Upper lobe of right lung (tissue), 1 donor: ENCODE measurements at regions not wholly inside any gene's neighbourhood (a gene's known extent, or its start where the extent isn't known, plus 50 kb on each side); places are given as distances from the start of the nearest gene placed in this dataset.

Experiments used
- ATAC-seq: fragments of 200-7000 bp; cut with Tn5 transposase; one replicate; pipeline ENCODE4 v1.9.1; 2020; ENCODE audit warnings: mild to moderate bottlenecking, moderate library complexity
- DNase-seq: peaks from one replicate; pipeline ENCODE4 v3.0.0-alpha.2; 2020
- H3K27ac ChIP-seq: fragments of 200-600 bp; one replicate; pipeline ENCODE4 v1.8.0; 2022
- H3K27me3 ChIP-seq: fragments of 200-600 bp; one replicate; pipeline ENCODE4 v1.8.0; 2022; ENCODE audit warnings: mild to moderate bottlenecking
- H3K36me3 ChIP-seq: fragments of 200-600 bp; one replicate; pipeline ENCODE4 v1.8.0; 2022
- H3K4me1 ChIP-seq: fragments of 200-600 bp; one replicate; pipeline ENCODE4 v1.8.0; 2022
- H3K4me3 ChIP-seq: fragments of 200-600 bp; one replicate; pipeline ENCODE4 v1.8.0; 2022; ENCODE audit warnings: mild to moderate bottlenecking
- H3K9me3 ChIP-seq: fragments of 200-600 bp; one replicate; pipeline ENCODE4 v1.8.0; 2022
- intact Hi-C: fragments of 100-400 bp; cut with DNase I; formaldehyde crosslinking; loops from one replicate; pipeline ENCODE4 v1.11.0; 2022
- TF ChIP-seq, protein P1 (sequence below): fragments of 200-600 bp; IDR thresholded peaks from one replicate; pipeline ENCODE4 v1.8.0; 2022; ENCODE audit warnings: antibody characterized with exemption
- donor health status: DM: no; HTN: yes; CAD: no; lungs with severe emphysema.

DNA sequence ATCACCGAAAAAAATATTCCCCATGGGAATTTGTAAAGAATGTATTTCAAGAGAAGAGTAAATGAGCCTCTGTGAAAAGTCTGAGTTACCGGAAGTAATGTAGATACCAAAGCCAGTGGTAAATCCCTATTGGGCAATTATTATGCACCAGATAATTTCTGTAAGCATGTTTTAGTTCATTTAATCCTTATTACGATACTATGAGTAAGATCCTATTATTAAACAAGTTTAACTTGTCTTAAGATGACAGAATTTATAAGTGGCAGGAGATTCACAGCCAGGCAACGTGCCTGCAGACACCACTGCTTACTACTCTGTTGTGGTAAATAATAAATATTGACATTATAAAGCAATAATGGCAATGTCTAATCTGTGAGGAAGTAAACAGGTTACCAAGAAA is 280.8 kb upstream of the RGPD4 start:
- H3K27ac ChIP-seq, result no peak overlapping the region
- no peaks in the 10 kb centered on the region for H3K36me3 ChIP-seq
- ATAC-seq (no peak), DNase-seq (no peak)
- no peaks in the 10 kb centered on the region for H3K27me3 ChIP-seq
- H3K9me3 ChIP-seq, result no peaks in the 10 kb centered on the region
- no peak overlapping the region for H3K4me3 ChIP-seq
- TF ChIP-seq, protein P1, sequence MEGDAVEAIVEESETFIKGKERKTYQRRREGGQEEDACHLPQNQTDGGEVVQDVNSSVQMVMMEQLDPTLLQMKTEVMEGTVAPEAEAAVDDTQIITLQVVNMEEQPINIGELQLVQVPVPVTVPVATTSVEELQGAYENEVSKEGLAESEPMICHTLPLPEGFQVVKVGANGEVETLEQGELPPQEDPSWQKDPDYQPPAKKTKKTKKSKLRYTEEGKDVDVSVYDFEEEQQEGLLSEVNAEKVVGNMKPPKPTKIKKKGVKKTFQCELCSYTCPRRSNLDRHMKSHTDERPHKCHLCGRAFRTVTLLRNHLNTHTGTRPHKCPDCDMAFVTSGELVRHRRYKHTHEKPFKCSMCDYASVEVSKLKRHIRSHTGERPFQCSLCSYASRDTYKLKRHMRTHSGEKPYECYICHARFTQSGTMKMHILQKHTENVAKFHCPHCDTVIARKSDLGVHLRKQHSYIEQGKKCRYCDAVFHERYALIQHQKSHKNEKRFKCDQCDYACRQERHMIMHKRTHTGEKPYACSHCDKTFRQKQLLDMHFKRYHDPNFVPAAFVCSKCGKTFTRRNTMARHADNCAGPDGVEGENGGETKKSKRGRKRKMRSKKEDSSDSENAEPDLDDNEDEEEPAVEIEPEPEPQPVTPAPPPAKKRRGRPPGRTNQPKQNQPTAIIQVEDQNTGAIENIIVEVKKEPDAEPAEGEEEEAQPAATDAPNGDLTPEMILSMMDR, result no peak
- intact Hi-C loops, result no loop called here
- H3K4me1 ChIP-seq, result no peaks in the 10 kb centered on the region

DNA sequence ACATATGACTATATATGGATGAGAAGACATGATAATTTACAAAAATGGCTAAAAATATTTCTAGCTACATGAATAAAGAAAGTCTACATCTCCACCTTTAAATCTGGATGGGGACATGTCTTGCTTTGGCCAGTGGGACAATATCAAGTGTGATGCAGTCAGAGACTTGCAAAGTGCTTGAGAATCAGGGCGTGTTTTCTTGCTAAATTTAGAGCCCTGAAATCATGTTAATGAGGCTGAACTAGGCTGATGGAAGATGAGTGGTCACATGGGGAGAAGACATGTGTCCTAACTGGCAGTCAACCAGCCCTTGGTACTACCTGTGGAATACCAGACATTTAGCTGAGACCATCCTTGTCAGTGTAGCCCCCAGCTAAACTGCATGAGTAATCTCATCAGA is 278.5 kb upstream of the RGPD4 start:
- Histone ChIP-seq H3K4me1 (no peaks in the 10 kb centered on the region), H3K27me3 (no peaks in the 10 kb centered on the region), H3K36me3 (no peaks in the 10 kb centered on the region), H3K27ac (no peak overlapping the region), H3K4me3 (no peak overlapping the region), H3K9me3 (no peaks in the 10 kb centered on the region)
- TF ChIP-seq, protein P1, result no peak
- intact Hi-C loops, result no loop called here
- DNase-seq (no peak), ATAC-seq (no peak)

DNA sequence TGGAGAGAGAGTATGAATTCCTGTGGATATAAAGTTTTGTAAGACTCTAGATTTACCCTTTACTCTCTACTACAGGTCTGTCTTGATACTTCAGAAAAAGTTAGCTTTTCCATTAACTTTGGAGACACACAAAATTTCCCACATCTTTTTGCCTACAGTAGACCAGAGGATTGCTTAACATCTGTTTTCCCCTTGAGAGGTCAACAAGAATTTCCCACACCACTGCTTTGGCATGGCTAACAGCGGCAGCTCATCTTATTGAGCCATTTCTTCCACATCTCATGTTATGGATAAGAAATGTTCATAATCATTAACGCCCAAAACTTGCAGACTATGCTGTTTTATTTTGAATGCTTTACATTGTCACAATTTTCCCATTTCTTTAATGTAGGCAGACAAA is 273.6 kb upstream of the RGPD4 start:
- no peak for DNase-seq

DNA sequence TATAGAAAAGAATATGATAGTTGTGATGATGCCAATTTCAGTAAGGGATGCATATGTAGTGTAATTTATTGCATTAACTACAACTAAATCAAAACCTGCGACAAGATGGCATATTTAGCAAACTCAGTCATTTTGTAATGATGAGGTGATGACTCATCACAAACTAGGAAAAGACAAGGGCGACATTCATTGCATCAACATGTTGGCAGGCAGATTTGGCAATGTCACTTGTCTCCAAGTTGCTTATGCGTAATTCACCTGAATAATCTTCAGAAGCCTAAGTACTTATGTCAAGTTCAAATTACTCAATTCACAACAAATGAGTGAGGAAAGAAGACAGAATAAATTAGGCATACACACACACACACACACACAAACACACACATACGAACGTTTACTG is 273.2 kb upstream of the RGPD4 start:
- ATAC-seq, result no peak
- H3K4me3 ChIP-seq, result no peak overlapping the region
- no peak overlapping the region for H3K27ac ChIP-seq
- intact Hi-C loops, result no loop called here
- peaks cover 5% of the 10 kb centered on the region for H3K9me3 ChIP-seq
- H3K36me3 ChIP-seq, result no peaks in the 10 kb centered on the region
- no peaks in the 10 kb centered on the region for H3K27me3 ChIP-seq
- no peak for DNase-seq
- no peaks in the 10 kb centered on the region for H3K4me1 ChIP-seq
- TF ChIP-seq, protein P1, result no peak

More for the DNA sequence above, 273.6 kb upstream of the RGPD4 start:
- no peak for ATAC-seq
- intact Hi-C loops, result no loop called here
- TF ChIP-seq, protein P1, result no peak
- H3K4me1 ChIP-seq, result no peaks in the 10 kb centered on the region
- peaks cover 5% of the 10 kb centered on the region for H3K9me3 ChIP-seq
- H3K27me3 ChIP-seq, result no peaks in the 10 kb centered on the region
- H3K27ac ChIP-seq, result no peak overlapping the region
- H3K36me3 ChIP-seq, result no peaks in the 10 kb centered on the region
- no peak overlapping the region for H3K4me3 ChIP-seq

DNA sequence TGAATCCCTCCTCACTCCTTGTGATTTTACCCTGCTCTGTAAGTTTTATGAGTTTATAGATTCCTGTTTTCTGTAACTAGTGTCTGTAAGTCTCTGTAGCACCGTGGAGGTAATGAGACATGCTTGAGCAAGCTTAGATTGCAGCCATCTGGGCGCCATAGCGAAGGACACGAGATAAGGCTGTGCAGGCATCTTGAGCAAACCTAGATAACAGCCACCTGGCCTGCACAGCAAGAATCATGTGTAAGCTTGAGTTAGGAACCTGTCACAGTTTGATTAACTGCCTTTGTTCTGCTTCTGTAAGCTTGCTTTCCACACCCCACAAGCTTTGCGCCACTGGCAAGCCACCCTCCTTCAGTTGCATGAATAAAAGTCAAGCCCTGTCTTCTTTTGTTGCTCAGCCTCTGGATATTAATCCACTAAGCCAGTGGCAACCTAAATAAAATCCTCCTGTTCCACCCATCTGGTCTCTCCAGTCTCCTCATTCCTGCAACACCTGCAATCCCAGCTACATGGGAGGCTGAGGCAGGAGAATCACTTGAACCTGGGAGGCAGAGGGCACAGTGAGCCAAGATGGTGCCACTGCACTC is 270.6 kb upstream of the RGPD4 start:
- H3K9me3 ChIP-seq, result peaks cover 5% of the 10 kb centered on the region
- intact Hi-C loops, result no loop called here
- no peaks in the 10 kb centered on the region for H3K27me3 ChIP-seq
- TF ChIP-seq, protein P1, result no peak
- H3K36me3 ChIP-seq, result no peaks in the 10 kb centered on the region
- ATAC-seq (no peak), DNase-seq (no peak)
- no peaks in the 10 kb centered on the region for H3K4me1 ChIP-seq
- no peak overlapping the region for H3K27ac ChIP-seq
- no peak overlapping the region for H3K4me3 ChIP-seq

DNA sequence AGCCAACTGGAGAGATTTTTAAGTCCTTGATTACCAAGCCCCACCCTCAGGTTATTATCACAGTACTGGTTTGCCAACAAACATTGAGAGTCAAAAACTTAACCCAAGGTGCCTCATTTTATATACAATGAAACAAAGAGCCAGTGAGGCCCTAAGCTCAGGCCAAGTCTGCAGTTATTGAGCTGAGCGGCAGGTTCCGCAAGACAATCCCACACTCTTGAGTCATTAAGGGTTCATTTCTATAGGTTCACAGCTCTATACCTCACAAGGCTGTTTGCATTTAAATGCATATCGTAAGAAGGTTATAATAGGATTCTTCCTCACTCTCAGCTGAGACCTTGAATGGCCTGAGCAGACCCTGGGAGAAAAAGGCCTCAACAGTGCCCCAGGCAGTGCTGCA is 268.4 kb upstream of the RGPD4 start:
- Histone ChIP-seq H3K9me3 (peaks cover 5% of the 10 kb centered on the region), H3K27me3 (no peaks in the 10 kb centered on the region), H3K4me1 (no peaks in the 10 kb centered on the region), H3K4me3 (no peak overlapping the region), H3K36me3 (no peaks in the 10 kb centered on the region), H3K27ac (no peak overlapping the region)
- intact Hi-C loops, result no loop called here
- no peak for ATAC-seq
- TF ChIP-seq, protein P1, result no peak
- no peak for DNase-seq
